Upper lobe of left lung (tissue), 4 donors: ENCODE measurements at regions not wholly inside any gene's neighbourhood (a gene's known extent, or its start where the extent isn't known, plus 50 kb on each side); places are given as distances from the start of the nearest gene placed in this dataset.

Experiments used
- POLR2AphosphoS5 ChIP-seq, 2 donors: sonication (generic); formaldehyde crosslinking; IDR thresholded peaks; one replicate each; pipeline ENCODE4 v1.5.1; 2017; ENCODE audit warnings: antibody characterized with exemption in 2 of 2
- TF ChIP-seq, protein P1 (sequence below), 6 experiments: fragments of 450-650 bp in 4 of 6; fragments of 200-600 bp in 2 of 6; sonication (generic) in 2 of 6; IDR thresholded peaks; one replicate each; pipeline ENCODE4 v1.5.1; 2016 to 2019; ENCODE audit warnings: antibody characterized with exemption in 6 of 6

GRCh38 chr2:120683081-120683480 lies 52.6 kb upstream of the GLI2 start:
- TF ChIP-seq, protein P1, sequence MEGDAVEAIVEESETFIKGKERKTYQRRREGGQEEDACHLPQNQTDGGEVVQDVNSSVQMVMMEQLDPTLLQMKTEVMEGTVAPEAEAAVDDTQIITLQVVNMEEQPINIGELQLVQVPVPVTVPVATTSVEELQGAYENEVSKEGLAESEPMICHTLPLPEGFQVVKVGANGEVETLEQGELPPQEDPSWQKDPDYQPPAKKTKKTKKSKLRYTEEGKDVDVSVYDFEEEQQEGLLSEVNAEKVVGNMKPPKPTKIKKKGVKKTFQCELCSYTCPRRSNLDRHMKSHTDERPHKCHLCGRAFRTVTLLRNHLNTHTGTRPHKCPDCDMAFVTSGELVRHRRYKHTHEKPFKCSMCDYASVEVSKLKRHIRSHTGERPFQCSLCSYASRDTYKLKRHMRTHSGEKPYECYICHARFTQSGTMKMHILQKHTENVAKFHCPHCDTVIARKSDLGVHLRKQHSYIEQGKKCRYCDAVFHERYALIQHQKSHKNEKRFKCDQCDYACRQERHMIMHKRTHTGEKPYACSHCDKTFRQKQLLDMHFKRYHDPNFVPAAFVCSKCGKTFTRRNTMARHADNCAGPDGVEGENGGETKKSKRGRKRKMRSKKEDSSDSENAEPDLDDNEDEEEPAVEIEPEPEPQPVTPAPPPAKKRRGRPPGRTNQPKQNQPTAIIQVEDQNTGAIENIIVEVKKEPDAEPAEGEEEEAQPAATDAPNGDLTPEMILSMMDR (IDR thresholded peaks at IDR 0.05): no peak
- TF ChIP-seq POLR2AphosphoS5 (IDR thresholded peaks at IDR 0.05): no peak
